Activated T-cell treated with anti-CD3 and anti-CD28 coated beads, Interleukin-2, amount 50 U/mL, for 4 hours (primary cell): ENCODE measurements at regions not wholly inside any gene's neighbourhood (a gene's known extent, or its start where the extent isn't known, plus 50 kb on each side); places are given as distances from the start of the nearest gene placed in this dataset.

ENCODE experiments used
- ATAC-seq, 2 donors: fragments of 200-7000 bp; cut with Tn5 transposase; one replicate each; pipeline ENCODE4 v1.10.0; 2021
- DNase-seq: peaks from one replicate; pipeline ENCODE4 v3.0.0-alpha.2; 2020
- H3K27me3 Mint-ChIP-seq: one replicate; pipeline ENCODE4 v1.8.0; 2021; ENCODE audit warnings: low read depth, mixed read lengths
- H3K36me3 Mint-ChIP-seq: one replicate; pipeline ENCODE4 v1.8.0; 2022; ENCODE audit warnings: mixed read lengths; ENCODE audit not compliant: insufficient read depth
- H3K4me1 Mint-ChIP-seq: one replicate; pipeline ENCODE4 v1.8.0; 2021; ENCODE audit warnings: low read depth, mixed read lengths
- H3K4me3 Mint-ChIP-seq: one replicate; pipeline ENCODE4 v1.8.0; 2021; ENCODE audit warnings: mild to moderate bottlenecking, moderate library complexity, mixed read lengths
- H3K9me3 Mint-ChIP-seq: one replicate; pipeline ENCODE4 v1.8.0; 2021; ENCODE audit warnings: mixed read lengths

DNA sequence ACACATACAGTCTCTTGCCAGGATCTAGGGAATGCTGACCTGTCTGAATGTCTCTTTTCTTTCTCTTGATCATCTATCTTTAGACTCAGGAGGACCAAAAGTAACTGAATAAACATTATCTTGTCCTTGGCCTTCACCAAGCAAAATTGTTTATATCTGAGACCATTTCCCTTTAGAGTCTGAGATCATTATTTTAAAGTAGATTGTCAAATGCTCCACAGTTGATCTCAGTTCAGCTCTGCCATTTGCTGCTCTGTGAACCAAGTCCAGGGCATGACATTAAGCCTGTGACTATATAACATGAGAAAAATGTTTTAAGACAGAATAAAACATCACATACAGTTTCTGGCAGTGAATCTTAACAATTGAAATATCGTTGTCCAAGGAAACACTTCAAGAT is 148.3 kb upstream of the NRSN1 start:
- Mint-ChIP-seq H3K4me1 (no peaks in the 10 kb centered on the region), H3K36me3 (no peaks in the 10 kb centered on the region), H3K27me3 (no peaks in the 10 kb centered on the region), H3K4me3 (no peak overlapping the region), H3K9me3 (no peaks in the 10 kb centered on the region)
- ATAC-seq (no peak), DNase-seq (no peak)

DNA sequence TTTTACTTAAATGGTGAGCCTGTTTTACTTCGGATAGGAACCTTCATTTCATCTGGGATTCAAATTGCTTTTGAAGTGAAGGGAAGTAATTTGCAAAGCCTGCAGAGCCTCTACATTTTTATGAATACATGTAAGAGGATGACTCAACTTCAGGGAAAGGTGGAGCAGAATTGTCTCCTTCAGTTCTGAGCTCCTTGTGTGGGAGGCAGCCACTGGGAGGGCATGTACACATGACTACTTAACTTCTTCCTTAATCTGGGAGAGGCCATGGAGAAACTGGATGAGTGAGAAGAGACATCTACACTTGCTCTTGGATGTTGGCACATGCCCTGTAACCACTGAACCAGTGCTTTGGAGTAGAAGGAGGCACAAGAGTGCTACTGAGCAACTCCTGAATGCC is 145.1 kb upstream of the NRSN1 start:
- no peaks in the 10 kb centered on the region for H3K9me3 Mint-ChIP-seq
- no peaks in the 10 kb centered on the region for H3K27me3 Mint-ChIP-seq
- H3K4me1 Mint-ChIP-seq: no peaks in the 10 kb centered on the region
- DNase-seq: no peak
- H3K4me3 Mint-ChIP-seq: no peak overlapping the region
- no peak for ATAC-seq
- H3K36me3 Mint-ChIP-seq: no peaks in the 10 kb centered on the region

DNA sequence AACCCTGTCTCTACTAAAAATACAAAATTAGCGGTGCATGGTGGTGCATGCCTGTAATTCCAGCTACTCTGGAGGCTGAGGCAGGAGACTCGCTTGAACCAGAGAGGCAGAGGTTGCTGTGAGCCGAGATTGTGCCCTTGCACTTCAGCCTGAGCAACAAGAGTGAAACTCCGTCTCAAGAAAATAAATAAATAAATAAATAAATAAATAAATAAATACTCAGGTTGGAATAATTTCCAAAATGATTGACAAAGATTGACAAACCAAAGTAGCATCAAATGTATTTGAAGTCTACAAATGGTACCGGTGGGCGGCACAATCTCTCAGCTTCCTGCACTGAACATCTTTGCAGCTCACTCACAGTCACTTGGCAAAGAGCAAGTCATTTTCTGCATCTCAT is 144.1 kb upstream of the NRSN1 start:
- Mint-ChIP-seq H3K4me1 (no peaks in the 10 kb centered on the region), H3K9me3 (no peaks in the 10 kb centered on the region), H3K27me3 (no peaks in the 10 kb centered on the region), H3K4me3 (no peak overlapping the region), H3K36me3 (no peaks in the 10 kb centered on the region)
- ATAC-seq (no peak), DNase-seq (no peak)

DNA sequence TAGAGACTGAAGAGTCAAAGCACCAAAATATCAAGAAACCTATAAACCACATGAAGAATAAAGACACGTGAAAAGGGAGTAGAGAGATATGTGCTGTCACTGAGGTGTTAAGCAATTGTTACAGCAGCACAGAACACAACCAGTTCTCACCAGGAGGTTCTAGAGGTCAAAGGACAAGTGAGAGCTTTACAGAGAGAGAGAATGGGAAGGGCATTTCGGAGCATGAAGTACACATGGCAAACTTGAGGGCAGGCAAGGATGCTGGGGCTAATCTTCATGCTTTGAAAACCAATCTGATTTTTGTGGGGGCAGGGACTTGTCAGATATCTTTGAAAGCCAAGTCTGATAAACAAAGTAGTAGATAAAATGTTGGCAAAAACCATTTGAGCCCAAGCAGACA is 142.3 kb upstream of the NRSN1 start:
- H3K36me3 Mint-ChIP-seq: no peaks in the 10 kb centered on the region
- no peaks in the 10 kb centered on the region for H3K27me3 Mint-ChIP-seq
- ATAC-seq (no peak), DNase-seq (no peak)
- no peaks in the 10 kb centered on the region for H3K4me1 Mint-ChIP-seq
- H3K9me3 Mint-ChIP-seq: no peaks in the 10 kb centered on the region
- no peak overlapping the region for H3K4me3 Mint-ChIP-seq

DNA sequence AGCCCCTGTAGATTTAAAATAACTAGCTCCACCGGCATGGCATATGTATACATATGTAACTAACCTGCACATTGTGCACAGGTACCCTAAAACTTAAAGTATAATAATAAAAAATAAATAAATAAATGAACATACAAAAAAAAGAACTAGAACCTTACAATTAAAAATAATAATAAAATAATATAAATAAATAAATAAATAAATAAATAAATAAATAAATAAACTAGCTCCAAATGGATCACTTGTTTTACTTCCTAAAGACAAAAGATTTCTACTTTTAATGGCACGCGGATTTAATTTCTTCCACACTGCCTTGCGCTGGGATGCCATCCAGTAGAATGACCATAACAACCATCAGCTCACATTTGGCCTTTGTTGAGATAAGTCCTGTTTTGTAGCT is 141.0 kb upstream of the NRSN1 start:
- H3K9me3 Mint-ChIP-seq: no peaks in the 10 kb centered on the region
- H3K4me3 Mint-ChIP-seq: no peak overlapping the region
- no peaks in the 10 kb centered on the region for H3K27me3 Mint-ChIP-seq

DNA sequence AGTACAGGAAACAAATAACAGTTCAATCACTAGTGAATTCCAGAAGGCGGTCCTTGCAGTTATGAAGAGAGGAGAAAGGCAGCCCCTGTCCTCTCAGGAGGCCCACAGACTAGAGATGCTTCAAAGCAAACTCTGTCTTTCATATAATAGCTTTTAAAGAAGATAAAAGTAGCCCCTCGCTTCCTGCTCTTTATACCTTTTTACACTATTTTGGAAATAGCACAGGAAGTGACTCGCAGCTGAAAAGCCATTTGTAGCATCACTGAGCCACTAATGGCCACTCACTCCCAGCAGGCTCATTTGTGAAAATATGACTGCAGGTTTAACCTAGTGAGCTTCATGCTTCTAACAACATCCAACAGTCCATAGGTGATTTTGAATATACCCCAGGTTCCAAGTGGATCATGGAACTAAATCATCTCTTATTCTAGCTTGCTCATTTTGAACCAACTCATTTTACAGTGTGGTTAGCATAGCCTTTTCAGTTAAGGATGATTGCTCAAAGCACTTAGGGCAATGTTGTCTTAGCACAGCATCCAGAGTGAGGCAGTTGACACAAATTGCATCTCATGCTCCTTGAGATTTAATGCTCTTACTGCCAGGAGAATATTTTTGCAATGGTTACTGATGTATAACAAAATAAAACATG is 136.0 kb upstream of the NRSN1 start:
- Mint-ChIP-seq H3K4me1 (no peaks in the 10 kb centered on the region), H3K36me3 (no peaks in the 10 kb centered on the region), H3K4me3 (no peak overlapping the region), H3K27me3 (no peaks in the 10 kb centered on the region), H3K9me3 (peaks cover 1% of the 10 kb centered on the region)
- ATAC-seq (no peak), DNase-seq (no peak)

More for the DNA sequence above, 141.0 kb upstream of the NRSN1 start:
- DNase-seq: no peak
- no peak for ATAC-seq
- Mint-ChIP-seq H3K36me3 (no peaks in the 10 kb centered on the region), H3K4me1 (no peaks in the 10 kb centered on the region)

DNA sequence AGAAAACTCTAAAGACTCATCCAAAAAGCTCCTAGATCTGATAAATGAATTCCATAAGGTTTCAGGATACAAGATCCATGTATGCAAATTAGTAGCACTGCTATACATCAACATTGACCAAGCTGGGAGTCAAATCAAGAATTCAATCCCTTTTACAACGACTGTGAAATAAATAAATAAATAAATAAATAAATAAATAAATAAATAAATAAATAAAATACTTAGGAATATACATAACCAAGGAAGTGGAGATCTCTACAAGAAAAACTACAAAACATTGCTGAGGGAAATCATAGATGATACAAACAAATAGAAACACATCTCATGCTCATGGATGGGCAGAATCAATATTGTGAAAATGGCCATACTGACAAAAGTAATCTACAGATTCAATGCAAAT is 132.0 kb upstream of the NRSN1 start:
- H3K27me3 Mint-ChIP-seq: no peaks in the 10 kb centered on the region
- H3K36me3 Mint-ChIP-seq: no peaks in the 10 kb centered on the region
- no peak for DNase-seq
- no peak overlapping the region for H3K4me3 Mint-ChIP-seq
- no peaks in the 10 kb centered on the region for H3K4me1 Mint-ChIP-seq
- ATAC-seq: no peak
- peaks cover 3% of the 10 kb centered on the region for H3K9me3 Mint-ChIP-seq

DNA sequence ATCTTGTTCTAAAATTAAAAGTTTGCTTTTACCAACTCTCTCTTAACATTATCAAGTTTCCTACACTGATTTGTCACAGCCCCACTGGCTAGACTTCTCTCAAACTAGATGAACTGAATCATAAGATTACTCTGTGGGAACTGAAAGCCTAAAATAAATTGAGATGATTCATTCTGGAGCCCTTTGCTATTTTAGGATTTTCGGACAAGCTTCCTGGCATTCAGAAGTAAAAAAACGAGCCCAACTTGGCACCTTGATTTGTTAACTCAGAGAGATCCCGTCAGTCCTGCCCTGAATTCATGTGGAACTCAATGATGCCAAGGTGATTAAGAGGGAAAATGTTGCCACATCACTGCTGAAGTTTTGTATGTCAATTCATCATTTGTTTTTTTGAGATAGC is 122.0 kb upstream of the NRSN1 start:
- DNase-seq (no peak), ATAC-seq (no peak)
- no peaks in the 10 kb centered on the region for H3K36me3 Mint-ChIP-seq
- H3K4me1 Mint-ChIP-seq: no peaks in the 10 kb centered on the region
- H3K9me3 Mint-ChIP-seq: no peaks in the 10 kb centered on the region
- no peak overlapping the region for H3K4me3 Mint-ChIP-seq
- no peaks in the 10 kb centered on the region for H3K27me3 Mint-ChIP-seq

DNA sequence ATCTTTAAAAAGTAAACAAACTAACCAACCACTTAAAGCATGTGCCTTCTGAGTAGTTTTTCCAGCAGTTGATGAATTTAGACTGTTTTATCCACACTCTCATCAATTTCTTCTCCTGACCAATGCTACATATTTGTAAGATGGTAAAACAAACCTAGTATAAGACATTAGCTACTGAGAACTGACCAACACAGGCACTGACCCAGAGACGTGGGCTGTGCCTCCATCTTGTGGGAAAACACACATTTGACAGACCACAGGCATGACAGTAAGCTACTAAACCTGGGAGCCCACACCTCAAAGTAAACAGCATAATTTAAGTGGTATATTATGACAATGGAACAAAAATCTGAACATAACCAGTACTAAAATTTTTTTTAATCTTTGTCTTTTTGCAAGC is 121.4 kb upstream of the NRSN1 start:
- no peak overlapping the region for H3K4me3 Mint-ChIP-seq
- no peaks in the 10 kb centered on the region for H3K36me3 Mint-ChIP-seq
- H3K27me3 Mint-ChIP-seq: no peaks in the 10 kb centered on the region
- DNase-seq: no peak
- H3K4me1 Mint-ChIP-seq: no peaks in the 10 kb centered on the region
- ATAC-seq: no peak
- H3K9me3 Mint-ChIP-seq: no peaks in the 10 kb centered on the region

DNA sequence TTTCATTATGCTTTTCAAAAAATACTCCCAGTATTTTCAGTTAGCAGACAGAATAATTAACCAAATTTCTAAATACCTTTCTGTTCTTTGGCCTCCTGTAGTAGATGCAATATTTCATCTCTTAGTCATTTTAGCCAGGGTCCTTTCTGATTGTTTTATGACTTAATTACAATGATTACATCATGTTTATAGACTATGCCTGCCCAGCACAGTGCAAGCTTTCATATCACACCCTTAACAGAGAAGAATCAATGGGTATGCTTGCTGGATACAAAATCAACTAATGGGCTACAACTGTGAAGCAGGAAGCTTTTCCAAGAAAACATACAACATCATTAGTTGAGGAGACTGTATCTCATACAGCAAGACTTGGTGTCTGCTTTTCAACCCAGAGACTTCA is 119.8 kb upstream of the NRSN1 start:
- ATAC-seq: no peak
- Mint-ChIP-seq H3K4me3 (no peak overlapping the region), H3K27me3 (no peaks in the 10 kb centered on the region), H3K4me1 (no peaks in the 10 kb centered on the region), H3K9me3 (peaks cover 3% of the 10 kb centered on the region), H3K36me3 (no peaks in the 10 kb centered on the region)
- DNase-seq: no peak

DNA sequence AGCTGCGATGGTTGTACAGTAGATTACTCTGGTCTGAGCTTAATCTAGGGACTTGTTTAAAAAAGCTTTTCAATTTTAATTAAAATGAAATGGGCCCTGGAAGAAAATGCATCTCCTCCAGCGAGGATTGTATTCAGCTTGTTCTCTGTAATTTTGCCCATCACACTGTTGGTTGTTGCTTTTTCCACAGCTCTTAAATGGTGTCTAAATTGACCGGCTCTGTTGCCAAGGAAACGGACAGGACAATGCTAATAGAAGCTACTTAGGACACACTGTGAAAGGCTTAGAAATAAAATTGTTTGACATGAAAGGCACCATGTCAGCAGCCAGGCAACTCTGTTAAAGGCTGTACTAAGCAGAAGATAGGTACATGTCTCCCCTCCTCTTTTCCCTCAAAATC is 116.7 kb upstream of the NRSN1 start:
- no peaks in the 10 kb centered on the region for H3K27me3 Mint-ChIP-seq
- H3K36me3 Mint-ChIP-seq: no peaks in the 10 kb centered on the region

DNA sequence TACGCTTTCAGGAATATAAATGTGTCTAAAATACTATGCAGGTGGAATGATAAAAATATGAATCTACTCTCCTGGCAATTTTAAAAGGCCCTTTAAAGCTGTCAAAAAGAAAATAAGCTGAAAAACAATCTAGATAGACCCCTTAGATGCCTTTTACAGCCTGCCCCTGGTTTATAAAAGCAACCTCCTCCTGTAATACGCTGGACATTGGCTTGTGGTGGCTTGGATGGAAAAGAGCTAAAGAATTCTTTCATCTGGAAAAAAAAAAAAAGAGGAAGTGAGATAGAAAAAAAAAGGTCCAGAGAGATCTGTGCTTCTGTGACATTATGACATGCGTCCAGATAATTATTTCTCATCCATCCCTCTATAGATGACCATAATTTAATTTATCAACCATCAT is 115.9 kb upstream of the NRSN1 start:
- Mint-ChIP-seq H3K27me3 (no peaks in the 10 kb centered on the region), H3K9me3 (peaks cover 6% of the 10 kb centered on the region), H3K4me3 (no peak overlapping the region), H3K4me1 (no peaks in the 10 kb centered on the region), H3K36me3 (no peaks in the 10 kb centered on the region)
- DNase-seq (no peak), ATAC-seq (no peak)

More for the DNA sequence above, 116.7 kb upstream of the NRSN1 start:
- no peak for ATAC-seq
- DNase-seq: no peak
- H3K4me1 Mint-ChIP-seq: no peaks in the 10 kb centered on the region
- H3K4me3 Mint-ChIP-seq: no peak overlapping the region
- peaks cover 6% of the 10 kb centered on the region for H3K9me3 Mint-ChIP-seq

DNA sequence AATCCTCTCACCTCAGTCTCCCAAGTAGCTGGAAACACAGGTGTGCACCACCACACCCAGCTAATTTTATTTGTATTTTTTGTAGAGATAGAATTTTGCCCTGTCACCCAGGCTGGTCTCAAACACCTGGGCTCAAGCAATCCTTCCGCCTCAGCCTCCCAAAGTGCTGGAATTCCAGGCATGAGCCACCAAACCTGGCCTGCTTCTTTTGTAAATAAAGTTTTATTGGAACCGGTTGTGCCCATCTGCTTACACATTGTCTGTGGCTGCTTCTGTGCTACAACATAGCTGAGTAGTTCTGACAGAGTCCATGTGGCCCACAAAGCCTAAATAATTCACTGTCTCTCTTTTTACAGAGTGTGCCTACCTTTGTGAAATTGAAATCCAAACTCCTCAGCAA is 109.7 kb upstream of the NRSN1 start:
- no peaks in the 10 kb centered on the region for H3K27me3 Mint-ChIP-seq

DNA sequence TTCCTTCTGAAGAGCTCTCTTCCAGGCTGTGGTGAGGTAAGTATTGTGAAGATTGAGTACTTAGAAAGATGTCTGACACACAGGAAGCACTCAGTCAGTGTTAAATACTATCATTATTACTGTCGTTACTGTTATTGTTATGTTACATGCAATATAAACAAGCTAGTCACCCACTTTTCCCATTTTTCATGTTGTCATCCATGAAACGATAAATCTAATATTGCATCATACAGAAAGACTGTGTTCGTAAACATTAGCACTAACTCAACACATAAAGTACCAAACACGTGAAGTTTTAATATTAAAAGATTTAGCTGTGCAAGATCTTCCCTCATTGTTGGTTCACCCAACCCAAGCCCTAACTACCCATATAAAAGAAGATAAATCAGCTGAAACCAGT is 109.2 kb upstream of the NRSN1 start:
- Mint-ChIP-seq H3K4me3 (no peak overlapping the region), H3K4me1 (no peaks in the 10 kb centered on the region), H3K27me3 (no peaks in the 10 kb centered on the region), H3K9me3 (no peaks in the 10 kb centered on the region), H3K36me3 (no peaks in the 10 kb centered on the region)
- ATAC-seq (no peak), DNase-seq (no peak)

More for the DNA sequence above, 109.7 kb upstream of the NRSN1 start:
- Mint-ChIP-seq H3K36me3 (no peaks in the 10 kb centered on the region), H3K9me3 (peaks cover 3% of the 10 kb centered on the region), H3K4me1 (no peaks in the 10 kb centered on the region), H3K4me3 (no peak overlapping the region)
- DNase-seq (no peak), ATAC-seq (no peak)

DNA sequence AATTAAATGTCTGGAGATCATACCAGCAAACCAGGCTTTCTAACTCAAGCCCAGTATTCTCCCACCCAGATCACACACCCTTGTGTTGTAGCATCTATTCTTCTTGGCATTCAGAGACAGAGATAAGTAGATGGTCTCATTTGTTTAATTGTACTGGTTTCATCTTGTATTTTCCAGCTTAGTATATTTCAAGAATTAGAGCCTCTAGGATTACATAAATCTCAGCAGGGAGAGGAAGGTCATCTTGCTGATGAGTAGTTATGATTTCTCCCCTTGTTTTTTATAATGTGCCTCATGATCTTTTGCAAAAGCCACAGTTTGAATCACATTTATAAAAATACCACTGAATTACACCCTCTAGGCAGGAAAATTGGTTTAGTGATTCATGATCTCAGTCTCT is 106.6 kb upstream of the NRSN1 start:
- no peak overlapping the region for H3K4me3 Mint-ChIP-seq
- H3K9me3 Mint-ChIP-seq: no peaks in the 10 kb centered on the region
- H3K27me3 Mint-ChIP-seq: peaks cover 2% of the 10 kb centered on the region
- DNase-seq (no peak), ATAC-seq (no peak)
- no peaks in the 10 kb centered on the region for H3K36me3 Mint-ChIP-seq
- no peaks in the 10 kb centered on the region for H3K4me1 Mint-ChIP-seq

DNA sequence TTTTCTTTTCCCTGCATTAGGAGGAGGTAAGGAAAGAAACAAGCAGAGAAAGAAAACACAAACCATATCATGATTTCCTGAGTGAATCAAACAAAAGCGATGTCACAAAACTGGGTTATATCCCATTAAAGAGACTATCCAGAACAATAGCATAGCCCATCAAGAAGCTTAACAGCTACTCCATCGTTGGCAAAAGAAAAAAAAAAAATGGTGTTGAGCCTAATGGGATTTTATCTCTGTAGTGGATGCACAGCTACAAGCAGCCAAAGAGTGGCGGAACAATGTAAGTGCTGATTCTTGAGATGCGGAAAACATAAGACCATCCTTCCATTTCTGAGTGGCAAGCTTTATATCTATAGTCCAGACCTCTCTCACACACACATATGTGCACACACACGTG is 106.2 kb upstream of the NRSN1 start:
- no peak for DNase-seq
- Mint-ChIP-seq H3K9me3 (no peaks in the 10 kb centered on the region), H3K4me3 (no peak overlapping the region), H3K4me1 (no peaks in the 10 kb centered on the region), H3K27me3 (peaks cover 2% of the 10 kb centered on the region), H3K36me3 (no peaks in the 10 kb centered on the region)
- no peak for ATAC-seq
